ENCODE measurements at regions not wholly inside any gene's neighbourhood (a gene's known extent, or its start where the extent isn't known, plus 50 kb on each side); places are given as distances from the start of the nearest gene placed in this dataset.
"Not testable (repeated sequence)": the region's sequence is repeated elsewhere in the genome, so short reads cannot be mapped to it uniquely, and the experiment has no call there.

DNA sequence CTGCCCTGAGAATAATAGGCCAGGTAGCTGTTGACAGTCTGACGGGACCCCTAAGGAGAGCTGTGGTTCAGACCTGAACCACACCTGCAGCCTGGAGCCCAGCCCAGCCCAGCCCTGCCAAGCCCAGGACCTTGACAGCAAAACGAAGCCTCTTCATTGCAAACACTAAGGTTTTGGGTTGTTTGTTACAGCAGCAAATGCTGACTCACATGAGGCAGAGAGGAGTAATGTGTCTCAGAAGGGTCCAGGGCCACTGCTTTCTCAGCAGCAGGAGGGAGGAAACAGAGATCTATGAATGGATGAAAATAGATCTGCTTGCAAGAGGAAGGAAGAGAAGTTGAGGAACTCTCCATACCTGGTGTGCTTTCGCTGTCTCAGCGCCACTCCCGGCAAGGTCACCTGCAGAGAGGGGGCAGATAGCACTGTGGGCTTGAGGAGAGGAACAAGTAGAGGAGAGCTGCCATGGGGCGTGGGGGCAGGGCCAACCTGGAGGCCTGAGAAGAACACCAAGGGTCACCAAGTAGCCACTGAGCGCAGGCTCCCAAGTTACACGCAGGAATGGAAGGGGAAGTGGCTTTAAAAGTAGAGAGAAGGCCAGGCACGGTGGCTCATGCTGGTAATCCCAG is 127.2 kb downstream of the ZNF281 start:
- DNase-seq (ENCODE audit: low read depth) = no peak

DNA sequence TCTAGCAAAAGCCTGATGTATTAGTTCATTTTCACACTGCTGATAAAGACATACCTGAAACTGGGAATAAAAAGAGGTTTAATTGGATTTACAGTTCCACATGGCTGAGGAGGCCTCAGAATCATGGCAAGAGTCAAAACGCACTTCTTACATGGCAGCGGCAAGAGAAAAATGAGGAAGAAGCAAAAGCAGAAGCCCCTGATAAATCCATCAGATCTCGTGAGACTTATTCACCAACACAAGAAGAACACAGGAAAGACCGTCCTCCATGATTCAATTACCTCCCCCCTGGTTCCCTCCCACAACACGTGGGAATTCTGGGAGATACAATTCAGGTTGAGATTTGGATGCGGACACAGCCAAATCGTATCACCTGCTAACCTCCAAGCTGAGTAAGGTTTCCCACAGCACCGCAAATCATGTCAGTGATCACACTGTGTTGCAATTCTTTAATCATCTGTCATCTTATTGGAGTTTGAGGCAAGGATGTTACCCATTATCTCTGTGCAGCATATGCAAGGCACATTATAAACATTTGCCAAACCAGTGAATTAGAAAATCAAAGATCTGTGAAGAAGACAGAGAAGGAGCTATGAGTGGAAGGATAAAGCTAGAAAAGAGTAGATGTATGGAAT is 128.5 kb downstream of the ZNF281 start:
- no peak for DNase-seq (ENCODE audit: low read depth)

DNA sequence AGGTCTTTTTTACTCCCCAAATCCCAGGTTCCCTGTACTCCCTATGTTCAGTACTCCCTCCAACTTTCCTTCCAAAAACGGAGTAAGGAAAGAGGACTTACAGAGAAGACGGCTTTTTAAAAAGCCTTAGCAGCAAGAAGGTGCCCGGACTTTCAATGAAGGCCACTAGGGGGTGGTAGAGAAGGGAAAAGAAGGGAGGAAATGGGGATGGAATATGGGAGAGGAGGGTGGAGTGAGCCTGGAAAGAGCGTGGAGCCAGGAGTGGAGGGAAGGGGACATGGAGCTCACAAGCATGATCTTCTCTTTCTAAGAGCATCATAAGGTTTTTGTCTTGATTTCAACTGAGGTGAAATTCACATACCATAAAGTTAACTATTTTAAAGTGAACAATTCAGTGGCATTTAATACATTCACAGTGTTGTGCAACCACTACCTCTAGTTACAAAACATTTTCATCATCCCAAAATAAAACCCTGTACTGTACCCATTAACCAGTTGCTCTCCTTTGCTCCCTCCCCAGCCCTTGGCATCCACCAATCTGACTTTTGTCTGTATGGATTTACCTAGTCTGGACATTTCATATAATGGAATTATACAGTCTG is 129.9 kb downstream of the ZNF281 start:
- no peak for DNase-seq (ENCODE audit: low read depth)

DNA sequence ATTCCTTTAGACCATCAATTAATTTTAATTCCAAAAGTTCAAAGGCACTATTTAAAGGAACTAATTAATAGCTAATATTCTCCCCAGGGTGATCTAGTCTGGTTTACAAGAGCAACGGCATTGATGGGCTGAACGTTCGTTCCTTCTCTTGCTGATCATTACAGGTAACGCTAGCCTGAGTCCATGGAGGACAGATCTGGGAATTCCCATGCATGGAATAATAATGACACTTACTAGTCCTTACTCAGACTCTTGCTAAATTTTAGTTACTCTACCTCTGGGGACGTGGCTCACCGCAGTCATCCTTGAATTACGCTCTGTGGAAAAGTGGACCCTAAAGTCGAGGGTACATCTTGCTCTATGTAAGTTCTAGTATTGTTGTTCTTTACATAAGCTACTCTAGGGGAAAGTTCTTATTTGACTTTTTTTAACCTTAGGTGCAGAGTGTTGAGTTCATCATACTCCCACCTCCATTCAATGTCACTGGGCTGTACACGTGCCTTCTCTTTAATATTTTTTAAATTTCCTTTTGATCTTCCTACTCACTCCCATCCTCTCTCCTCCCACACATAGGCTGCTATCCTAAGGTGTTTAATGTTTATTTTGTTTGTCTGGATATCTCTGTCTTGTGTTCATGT is 133.9 kb downstream of the ZNF281 start:
- no peak for DNase-seq (ENCODE audit: low read depth)

DNA sequence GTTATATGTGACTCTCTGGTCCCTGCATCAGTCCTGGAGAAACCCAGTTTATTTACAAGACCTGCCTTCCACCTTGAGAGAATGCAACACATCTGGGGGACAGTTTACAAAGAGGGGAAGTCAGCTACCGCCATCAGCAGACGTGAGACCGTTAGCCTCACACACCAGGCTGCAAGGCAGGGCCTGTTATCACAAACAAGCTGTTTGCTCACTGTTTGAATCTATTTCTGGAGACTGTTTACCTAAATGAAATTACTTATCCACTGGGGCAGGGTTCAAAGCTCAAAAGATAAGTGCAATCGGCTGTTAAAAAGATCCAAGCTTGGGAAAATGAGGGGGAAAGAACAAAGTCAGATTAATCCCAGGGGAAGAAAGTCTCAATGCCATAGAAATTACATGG is 134.4 kb downstream of the ZNF281 start:
- DNase-seq (ENCODE audit: low read depth) = no peak

DNA sequence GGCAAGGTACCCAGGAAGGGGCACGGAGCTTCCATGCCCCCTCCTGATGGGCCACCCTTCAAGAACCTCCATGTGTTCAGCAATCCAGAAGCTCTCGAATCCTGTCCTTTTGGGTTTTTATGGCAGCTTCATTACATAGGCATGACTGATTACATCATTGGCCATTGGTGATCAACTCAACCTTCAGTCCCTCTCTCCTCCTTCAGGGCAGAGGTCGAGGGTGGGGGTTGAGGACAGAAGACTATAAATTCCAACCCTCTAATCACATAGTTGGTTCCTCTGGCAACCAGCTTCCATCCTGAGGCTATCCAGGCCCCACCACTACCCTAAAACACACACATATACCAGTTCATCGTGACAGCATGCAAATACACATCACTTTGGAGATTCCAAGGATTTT is 135.7 kb downstream of the ZNF281 start:
- DNase-seq (ENCODE audit: low read depth) = no peak

DNA sequence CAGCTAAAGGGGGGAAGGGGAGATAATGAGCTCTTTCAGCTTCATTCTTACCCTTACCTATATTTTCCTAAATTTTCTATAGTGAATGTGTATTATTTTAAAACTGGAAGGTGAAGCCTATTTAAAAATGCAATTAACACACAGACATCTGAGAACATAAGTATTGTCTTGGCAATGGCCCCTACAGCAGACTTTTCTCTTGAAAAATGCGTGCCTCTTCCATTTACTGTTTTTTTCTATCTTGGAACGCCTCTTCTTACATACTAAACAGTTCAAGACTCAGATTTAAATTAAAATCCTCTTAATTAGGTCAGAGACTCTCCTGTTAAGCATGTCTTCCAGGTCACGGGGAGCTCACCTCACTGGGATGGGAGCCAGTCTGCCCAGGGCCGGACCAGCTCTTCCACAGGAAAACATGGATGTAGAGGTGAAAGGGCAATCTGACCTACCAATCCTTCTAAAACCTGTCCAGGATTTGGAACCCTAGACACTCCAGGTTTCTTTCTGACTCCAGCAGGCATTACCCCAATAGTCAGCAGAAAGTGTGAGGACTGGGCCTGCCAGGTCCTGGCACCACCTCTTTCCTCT is 137.3 kb downstream of the ZNF281 start:
- no peak for DNase-seq (ENCODE audit: low read depth)

DNA sequence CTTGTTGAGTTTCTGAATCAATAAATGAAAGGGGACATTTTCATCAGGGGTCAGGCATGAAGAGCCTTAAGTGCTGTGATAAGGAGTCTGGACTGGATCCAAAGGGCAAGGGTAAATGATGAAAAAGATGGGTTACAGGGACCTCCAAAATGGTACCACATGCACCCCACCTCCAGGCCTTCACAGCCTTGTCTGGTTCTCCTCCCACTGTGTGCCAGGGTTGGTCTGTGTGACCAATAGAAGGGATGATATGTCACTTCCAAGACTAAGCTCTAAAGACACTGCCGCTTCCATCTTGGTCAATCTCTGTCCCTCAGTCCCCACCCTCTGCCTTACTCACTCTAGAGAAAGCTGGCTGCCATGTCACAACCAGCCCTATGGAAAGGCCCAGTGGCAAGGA is 140.6 kb downstream of the ZNF281 start:
- DNase-seq (ENCODE audit: low read depth) = no peak

DNA sequence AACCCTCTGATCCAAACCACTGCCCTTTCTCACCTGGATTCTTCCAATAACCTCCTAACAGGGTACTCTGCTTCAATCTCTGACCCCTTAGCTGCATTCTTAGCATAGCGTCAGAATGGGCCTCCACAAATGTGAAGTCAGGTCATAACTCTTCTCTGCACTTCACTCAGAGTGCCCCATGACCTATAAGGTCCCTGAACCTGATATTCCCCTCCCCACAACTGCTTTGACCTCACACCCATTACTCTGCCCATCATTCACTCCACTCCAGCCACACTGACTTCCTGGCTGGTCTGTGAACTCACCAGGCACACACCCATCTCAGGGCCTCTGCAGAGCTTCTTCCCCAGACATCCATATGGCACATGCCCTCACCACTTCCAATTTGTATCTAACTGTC is 141.9 kb downstream of the ZNF281 start:
- no peak for DNase-seq (ENCODE audit: low read depth)

DNA sequence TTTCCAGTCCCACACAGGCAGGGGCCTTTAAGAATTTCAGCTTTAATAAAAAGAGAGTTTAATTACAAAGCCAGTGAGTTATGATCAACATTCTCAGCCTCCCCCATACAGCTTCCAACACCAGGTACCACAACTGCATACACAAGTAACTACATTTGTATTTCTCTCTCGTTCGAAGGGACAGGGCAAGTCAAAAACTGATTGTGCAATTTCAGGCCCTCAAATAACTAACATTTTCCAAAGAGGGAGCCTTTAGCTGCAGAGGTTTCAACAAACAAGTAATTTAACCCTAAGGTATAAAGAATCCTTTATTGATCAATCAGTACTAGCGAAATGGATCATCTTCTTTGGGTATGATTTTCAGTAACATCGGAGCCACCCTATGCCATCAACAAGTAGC is 142.4 kb downstream of the ZNF281 start:
- DNase-seq (ENCODE audit: low read depth) = no peak

DNA sequence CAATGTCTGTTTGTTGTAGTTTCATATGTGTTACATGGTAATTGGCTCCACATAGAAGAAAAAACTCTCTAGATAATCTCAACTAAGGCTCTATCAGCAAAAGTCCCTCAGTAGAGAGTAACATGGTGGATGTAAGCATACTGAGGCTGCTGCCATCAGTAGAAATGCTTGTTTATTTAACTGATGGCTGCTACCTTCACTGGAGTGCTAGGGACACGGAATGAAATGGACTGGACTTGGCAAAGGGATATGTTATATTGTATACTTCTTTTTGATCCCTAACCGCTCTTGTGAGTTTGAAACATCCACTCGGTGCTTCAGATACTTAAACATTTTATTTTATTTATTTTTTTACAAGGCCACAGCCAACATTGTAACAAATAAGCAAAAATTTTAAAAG is 143.0 kb downstream of the ZNF281 start:
- DNase-seq (ENCODE audit: low read depth) = no peak

DNA sequence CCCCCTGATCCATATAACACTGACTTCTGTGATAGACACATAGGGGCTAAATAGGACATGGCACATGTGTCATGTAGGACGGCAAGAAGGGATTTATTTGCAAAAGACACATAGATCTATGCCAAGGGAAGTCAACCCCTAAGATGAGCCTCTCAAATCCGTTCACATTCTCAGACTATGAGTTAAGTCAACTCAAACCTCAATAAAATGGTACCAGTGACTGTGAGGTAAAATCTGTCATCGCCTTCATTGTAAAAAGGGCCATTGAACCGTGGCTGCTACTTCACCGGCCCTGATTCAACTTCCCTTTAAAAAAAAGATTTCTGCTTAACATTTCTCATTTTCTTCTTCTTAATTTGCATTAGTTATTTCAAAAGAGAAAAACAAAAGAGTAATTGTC is 144.0 kb downstream of the ZNF281 start:
- DNase-seq (ENCODE audit: low read depth) = no peak

DNA sequence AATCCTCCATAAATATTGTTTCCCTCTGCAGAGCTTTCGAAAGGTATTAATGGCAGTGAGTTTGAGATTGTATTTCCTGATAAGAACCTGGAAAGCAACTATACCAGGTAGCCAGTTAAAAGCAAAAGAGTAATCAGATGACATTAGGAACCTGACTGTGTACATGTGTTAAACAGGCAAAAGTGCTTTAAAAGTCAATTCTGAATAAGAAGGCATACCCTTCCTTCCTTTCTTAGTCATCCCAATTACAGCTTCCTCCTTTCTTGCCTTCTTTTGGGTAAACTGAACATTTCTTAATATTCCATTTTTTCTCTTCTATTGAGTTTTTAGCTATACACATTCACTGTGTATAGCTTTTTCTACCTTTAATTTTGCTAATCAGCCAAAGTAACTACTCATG is 144.7 kb downstream of the ZNF281 start:
- DNase-seq (ENCODE audit: low read depth) = no peak

DNA sequence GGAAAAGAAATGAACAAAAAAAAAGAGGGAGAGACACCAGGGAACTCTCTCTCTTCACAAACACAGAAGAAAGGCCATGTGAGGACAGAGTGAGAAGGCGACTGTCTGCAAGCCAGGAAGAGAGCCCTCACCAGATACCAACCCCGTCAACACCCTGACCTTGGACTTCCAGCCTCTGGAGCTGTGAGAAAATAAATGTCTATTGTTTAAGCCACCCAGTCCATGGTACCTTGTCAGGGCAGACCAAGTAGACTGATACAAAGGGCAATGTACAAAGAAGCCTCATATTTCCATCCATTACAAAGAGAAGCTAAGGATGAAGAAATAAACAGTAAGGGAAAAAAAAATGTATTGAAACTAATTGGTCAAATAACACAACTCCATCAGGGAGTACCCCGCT is 146.6 kb downstream of the ZNF281 start:
- DNase-seq (ENCODE audit: low read depth) = no peak

DNA sequence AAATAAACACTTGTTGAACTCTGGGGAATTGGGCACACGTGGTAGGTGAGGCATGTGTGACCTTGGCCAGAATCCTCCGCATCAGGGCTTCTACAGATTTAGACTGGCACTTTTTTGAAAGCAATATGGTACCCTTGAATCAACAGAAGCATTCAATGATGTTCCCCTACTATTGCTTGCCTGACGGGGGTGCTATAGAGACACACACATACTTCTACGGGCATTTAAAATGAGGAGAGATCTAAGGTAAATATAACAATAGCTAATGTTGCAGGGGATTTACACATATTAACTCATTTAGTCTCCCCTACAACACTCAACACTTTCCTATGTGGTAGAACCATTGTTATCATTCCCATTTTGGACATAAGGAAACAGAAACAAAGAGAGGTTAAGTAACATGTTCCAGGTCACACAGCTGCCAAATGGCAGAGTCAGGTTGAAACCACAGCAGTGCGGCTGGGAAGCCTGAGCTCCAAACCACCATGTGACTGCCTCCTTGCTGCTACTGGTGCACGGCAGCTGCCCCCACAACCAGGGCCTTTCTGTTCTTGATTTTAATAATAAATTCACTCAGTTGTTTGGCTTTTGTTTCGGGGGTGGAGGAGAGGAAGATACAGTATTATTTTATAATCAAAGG is 147.4 kb downstream of the ZNF281 start:
- no peak for DNase-seq (ENCODE audit: low read depth)

DNA sequence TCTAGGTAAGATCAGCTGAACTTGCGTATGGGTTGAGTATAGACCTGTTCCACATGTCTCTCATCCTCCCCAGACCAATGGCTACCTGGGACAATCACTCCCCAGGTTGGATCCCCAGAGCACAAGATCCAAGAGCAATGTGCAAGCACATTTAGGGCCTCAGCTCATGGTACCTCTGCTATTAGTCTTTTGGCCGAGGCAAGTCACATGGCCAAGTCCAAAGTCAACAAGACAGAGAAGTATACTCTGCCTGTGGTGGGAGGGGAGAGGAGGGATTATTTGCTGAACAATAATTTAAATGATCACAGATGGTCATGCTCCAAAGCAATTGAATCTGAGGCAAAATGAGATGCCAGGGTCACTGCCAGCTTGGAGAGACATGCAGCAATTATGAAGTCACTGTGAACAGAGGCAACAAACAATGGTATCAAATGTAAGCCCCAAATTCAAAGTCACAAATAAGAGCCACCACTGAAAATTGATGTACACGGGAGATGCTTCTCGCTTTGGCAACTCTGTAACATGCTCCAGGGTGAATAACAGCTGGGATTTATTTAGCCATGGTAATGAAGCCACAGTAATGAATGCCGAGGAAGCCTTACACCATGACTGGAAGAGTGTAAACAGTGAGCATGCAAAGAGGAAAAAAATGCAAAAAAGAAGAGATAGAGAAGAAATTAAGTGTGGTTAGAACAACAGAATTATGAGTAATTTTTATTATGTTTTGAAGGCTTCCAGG is 149.1 kb downstream of the ZNF281 start:
- no peak for DNase-seq (ENCODE audit: low read depth)

DNA sequence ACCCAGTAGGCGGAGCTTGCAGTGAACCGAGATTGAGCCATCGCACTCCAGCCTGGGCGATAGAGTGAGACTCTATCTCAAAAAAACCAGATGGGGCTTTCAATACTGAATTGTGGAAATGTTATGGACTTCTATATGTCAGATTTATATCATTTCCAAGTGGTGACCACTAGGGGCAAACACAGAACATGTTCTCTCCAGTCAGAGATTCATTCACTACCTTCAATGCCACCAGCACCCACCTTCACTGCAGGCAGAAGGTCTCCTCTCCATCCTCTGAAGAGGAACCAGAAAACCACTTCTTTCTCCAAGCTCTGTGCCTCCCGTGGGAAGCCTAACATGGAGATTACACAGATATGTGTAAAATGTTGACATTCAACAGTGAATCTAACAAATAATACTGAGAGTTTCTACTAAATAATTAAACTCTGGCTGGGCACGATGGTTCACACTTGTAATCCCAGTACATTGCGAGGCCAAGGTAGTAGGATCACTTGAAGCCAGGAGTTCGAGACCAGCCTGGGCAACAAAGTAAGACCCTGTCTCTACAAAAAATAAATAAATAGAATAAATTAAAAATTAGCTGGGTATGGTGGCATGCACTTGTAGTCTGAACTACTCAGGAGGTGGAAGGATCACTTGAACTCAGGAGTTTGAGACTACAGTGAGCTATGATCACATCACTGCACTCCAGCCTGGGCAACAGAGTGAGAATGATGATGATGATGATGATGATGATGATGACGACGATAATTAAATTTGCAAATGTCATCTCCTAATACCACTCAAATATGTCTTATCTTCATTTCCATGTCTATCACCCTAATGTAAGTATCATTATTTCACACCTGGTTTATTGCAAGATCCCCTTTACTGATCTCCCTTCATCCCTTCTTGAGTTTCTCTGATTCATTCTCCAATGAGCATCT is 151.1 kb downstream of the ZNF281 start:
- no peak for DNase-seq (ENCODE audit: low read depth)

DNA sequence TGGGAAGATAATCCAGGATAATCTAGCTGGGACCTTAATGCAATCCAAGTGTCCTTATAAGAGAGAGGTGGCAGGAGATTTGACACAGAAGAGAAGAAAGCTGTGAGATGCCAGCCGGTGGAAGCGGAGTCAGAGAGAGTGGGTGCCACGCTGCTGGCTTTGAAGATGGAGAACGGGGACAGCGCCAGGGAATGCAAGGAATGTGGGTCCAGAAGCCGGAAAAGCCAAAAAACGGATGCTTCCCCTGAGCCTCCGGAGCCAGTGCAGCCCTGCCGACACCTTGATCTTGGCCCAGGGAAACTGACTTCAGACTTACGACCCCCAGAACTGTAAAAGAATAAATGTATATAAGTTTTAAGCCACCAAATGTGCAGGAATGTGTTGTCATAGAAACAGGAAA is 152.6 kb downstream of the ZNF281 start:
- no peak for DNase-seq (ENCODE audit: low read depth)

DNA sequence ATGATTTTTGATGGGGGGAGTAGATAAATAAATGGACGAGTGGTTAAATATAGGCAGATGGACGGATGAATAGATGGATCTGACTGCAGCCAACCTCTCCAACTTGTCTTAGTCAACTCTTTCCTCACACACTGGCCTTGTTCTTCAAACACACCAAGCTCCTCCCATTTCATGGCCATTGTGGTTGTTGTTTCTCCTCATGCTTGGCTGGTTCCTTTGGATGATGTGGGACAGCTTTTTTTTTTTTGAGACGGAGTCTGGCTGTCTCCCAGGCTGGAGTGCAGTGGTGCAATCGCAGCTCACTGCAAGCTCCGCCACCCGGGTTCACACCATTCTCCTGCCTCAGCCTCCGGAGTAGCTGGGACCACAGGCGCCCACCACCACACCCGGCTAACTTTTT is 155.2 kb downstream of the ZNF281 start:
- DNase-seq (ENCODE audit: low read depth) = not testable (repeated sequence)

DNA sequence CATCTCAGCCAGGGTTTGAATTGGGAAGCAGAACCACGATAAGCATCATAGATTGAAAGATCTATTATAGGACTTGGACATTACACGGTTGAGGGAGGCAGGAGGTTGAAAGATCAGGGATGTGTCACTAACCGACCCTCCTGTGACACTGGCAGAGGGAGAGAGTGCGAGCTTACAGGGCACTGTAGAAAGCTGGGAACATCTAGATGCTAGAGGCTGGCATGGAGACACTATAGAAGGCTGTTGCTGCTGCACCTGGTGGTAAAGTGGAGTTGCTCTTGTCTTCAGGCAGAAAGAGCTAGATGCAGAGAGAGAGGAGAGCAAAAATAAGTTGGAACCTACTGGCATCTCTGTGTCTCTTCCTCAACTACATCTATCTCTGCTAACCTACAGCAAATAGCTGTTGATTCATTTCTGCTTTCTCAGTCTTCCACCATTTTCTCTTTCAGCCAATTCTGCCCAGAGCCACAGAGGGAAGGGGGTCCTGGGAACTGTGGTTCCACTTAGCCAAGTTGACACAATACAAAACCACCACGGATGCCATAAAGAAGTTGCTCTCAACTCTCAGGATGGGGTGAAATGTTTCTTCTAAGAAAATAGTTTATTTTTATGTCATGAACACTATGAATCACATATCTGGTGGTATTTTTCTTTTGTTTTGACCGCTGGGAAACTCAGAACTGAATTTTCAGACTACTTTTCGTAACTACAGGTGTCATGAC is 155.9 kb downstream of the ZNF281 start:
- DNase-seq (ENCODE audit: low read depth) = no peak
